Activated B cell treated with CpG ODN at 0.5 μM for 24 hours (primary cell): ENCODE measurements at regions not wholly inside any gene's neighbourhood (a gene's known extent, or its start where the extent isn't known, plus 50 kb on each side); places are given as distances from the start of the nearest gene placed in this dataset.
"Not testable (repeated sequence)": the region's sequence is repeated elsewhere in the genome, so short reads cannot be mapped to it uniquely, and the experiment has no call there.

Experiments used
- ATAC-seq: fragments of 200-7000 bp; cut with Tn5 transposase; one replicate; pipeline ENCODE4 v1.10.0; 2021; ENCODE audit warnings: low read depth, mild to moderate bottlenecking, moderate library complexity
- CTCF ChIA-PET: fragments of 350-600 bp; sonication (Branson Sonifier 250); formaldehyde crosslinking; loops from one replicate; lab custom pipeline; 2021; ENCODE audit warnings: antibody characterized with exemption; lab: Charles Lee
- POLR2A ChIA-PET: fragments of 350-600 bp; sonication (Branson Sonifier 250); formaldehyde crosslinking; loops from one replicate; lab custom pipeline; 2021; ENCODE audit warnings: antibody characterized with exemption; lab: Charles Lee
- DNase-seq: peaks from one replicate; pipeline ENCODE4 v3.0.0; 2022
- H3K27ac Mint-ChIP-seq: one replicate; pipeline ENCODE4 v1.8.0; 2020; ENCODE audit warnings: mixed read lengths
- H3K27me3 Mint-ChIP-seq: one replicate; pipeline ENCODE4 v1.8.0; 2021; ENCODE audit warnings: mixed read lengths
- H3K36me3 Mint-ChIP-seq: one replicate; pipeline ENCODE4 v1.8.0; 2021; ENCODE audit warnings: low read depth, mixed read lengths
- H3K4me1 Mint-ChIP-seq: one replicate; pipeline ENCODE4 v1.8.0; 2021; ENCODE audit warnings: mixed read lengths
- H3K4me3 Mint-ChIP-seq: one replicate; pipeline ENCODE4 v1.8.0; 2020; ENCODE audit warnings: mild to moderate bottlenecking, mixed read lengths
- H3K9me3 Mint-ChIP-seq: one replicate; pipeline ENCODE4 v1.8.0; 2020; ENCODE audit warnings: mixed read lengths
- intact Hi-C: fragments of 100-400 bp; cut with micrococcal nuclease; formaldehyde crosslinking; loops from one replicate; pipeline ENCODE4 v1.15.1; 2024
- TF ChIP-seq, protein P1 (sequence below): fragments of 200-600 bp; IDR thresholded peaks from one replicate; pipeline ENCODE4 v1.8.0; 2022; ENCODE audit warnings: antibody characterized with exemption, mild to moderate bottlenecking

DNA sequence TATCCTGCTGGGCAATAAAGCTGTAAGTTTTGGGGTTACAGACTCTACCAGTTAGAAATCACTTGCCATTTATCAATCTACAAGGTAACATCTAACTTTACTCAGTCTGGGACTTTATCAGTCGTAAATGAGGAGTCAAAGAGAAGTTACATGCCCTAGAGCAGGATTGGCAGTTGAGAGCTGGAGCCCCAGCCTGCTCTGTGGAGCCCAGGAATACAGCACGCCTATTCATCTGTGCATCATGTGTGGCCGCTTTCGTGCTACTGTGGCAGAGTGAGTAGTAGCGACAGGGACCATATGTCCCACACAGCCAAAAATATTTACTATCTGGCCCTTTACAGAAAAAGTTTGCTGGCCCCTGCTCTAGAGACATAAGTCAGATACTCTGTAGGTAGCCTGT, 152.5 kb upstream of the NTRK2 start:
- Mint-ChIP-seq H3K27ac (no peak overlapping the region), H3K4me3 (no peak overlapping the region), H3K9me3 (peaks cover 3% of the 10 kb centered on the region), H3K27me3 (no peaks in the 10 kb centered on the region), H3K4me1 (no peaks in the 10 kb centered on the region), H3K36me3 (no peaks in the 10 kb centered on the region)
- ATAC-seq: no peak
- POLR2A ChIA-PET: no interaction called here
- intact Hi-C loops: no loop called here
- DNase-seq: no peak
- TF ChIP-seq, protein P1, sequence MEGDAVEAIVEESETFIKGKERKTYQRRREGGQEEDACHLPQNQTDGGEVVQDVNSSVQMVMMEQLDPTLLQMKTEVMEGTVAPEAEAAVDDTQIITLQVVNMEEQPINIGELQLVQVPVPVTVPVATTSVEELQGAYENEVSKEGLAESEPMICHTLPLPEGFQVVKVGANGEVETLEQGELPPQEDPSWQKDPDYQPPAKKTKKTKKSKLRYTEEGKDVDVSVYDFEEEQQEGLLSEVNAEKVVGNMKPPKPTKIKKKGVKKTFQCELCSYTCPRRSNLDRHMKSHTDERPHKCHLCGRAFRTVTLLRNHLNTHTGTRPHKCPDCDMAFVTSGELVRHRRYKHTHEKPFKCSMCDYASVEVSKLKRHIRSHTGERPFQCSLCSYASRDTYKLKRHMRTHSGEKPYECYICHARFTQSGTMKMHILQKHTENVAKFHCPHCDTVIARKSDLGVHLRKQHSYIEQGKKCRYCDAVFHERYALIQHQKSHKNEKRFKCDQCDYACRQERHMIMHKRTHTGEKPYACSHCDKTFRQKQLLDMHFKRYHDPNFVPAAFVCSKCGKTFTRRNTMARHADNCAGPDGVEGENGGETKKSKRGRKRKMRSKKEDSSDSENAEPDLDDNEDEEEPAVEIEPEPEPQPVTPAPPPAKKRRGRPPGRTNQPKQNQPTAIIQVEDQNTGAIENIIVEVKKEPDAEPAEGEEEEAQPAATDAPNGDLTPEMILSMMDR: no peak
- CTCF ChIA-PET: no interaction called here

- DNase-seq: no peak
- no peak for ATAC-seq
- Mint-ChIP-seq H3K4me1 (no peaks in the 10 kb centered on the region), H3K9me3 (peaks cover 6% of the 10 kb centered on the region), H3K27ac (no peak overlapping the region), H3K36me3 (no peaks in the 10 kb centered on the region), H3K4me3 (no peak overlapping the region), H3K27me3 (no peaks in the 10 kb centered on the region)
- intact Hi-C loops: no loop called here
- CTCF ChIA-PET: no interaction called here
- POLR2A ChIA-PET: no interaction called here
- TF ChIP-seq, protein P1: no peak
These were observed 150.1 kb upstream of the NTRK2 start for GRCh38 chr9:84519413-84519812.

DNA sequence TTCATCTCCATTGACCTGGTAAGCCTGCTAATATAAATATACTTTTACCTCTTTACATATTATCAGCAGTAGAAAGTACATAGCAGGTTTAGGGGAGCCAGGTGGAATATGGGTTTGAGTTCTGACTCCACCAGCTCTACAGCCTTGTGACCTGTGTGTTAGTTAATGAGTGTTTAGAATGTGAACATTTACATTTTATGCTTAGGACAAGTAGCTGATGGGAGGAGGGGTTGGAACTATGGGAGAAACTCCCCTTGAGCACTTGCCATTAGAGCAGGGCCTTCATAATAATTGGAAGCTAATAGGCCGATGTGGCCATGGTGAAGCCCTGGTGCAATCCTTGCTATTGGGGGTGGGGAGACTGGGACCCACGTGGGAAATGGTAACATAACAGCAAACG, 148.3 kb upstream of the NTRK2 start:
- intact Hi-C loops: no loop called here

DNA sequence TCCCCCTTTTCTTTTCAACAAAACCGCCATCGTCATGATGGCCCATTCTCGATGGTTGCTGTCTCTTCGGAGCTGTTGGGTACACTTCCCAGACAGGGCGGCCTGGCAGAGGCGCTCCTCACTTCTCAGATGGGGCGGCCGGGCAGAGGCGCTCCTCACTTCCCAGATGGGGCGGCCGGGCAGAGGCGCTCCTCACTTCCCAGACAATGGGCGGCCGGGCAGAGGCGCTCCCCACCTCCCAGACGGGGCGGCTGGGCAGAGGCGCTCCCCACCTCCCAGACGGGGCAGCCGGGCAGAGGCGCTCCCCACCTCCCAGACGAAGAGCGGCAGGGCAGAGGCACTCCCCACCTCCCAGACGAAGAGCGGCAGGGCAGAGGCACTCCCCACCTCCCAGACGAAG, 143.3 kb upstream of the NTRK2 start:
- ATAC-seq, DNase-seq, intact Hi-C loops, H3K4me1 Mint-ChIP-seq, H3K36me3 Mint-ChIP-seq, H3K27me3 Mint-ChIP-seq, H3K4me3 Mint-ChIP-seq, H3K27ac Mint-ChIP-seq, POLR2A ChIA-PET, CTCF ChIA-PET: not testable (repeated sequence)
- peaks cover 20% of the 10 kb centered on the region for H3K9me3 Mint-ChIP-seq

More for the DNA sequence above, 148.3 kb upstream of the NTRK2 start:
- DNase-seq (no peak), ATAC-seq (no peak)
- no peaks in the 10 kb centered on the region for H3K36me3 Mint-ChIP-seq
- peaks cover 8% of the 10 kb centered on the region for H3K9me3 Mint-ChIP-seq
- TF ChIP-seq, protein P1: no peak
- ChIA-PET CTCF (no interaction called here), POLR2A (no interaction called here)
- H3K4me3 Mint-ChIP-seq: no peak overlapping the region
- H3K4me1 Mint-ChIP-seq: no peaks in the 10 kb centered on the region
- H3K27ac Mint-ChIP-seq: no peak overlapping the region
- H3K27me3 Mint-ChIP-seq: no peaks in the 10 kb centered on the region

GRCh38 chr9:84527060-84527720, 142.3 kb upstream of the NTRK2 start:
- peaks cover 20% of the 10 kb centered on the region for H3K9me3 Mint-ChIP-seq
- H3K27me3 Mint-ChIP-seq, ATAC-seq, H3K27ac Mint-ChIP-seq, H3K4me3 Mint-ChIP-seq, intact Hi-C loops, CTCF ChIA-PET, H3K36me3 Mint-ChIP-seq, DNase-seq, POLR2A ChIA-PET, H3K4me1 Mint-ChIP-seq: not testable (repeated sequence)

DNA sequence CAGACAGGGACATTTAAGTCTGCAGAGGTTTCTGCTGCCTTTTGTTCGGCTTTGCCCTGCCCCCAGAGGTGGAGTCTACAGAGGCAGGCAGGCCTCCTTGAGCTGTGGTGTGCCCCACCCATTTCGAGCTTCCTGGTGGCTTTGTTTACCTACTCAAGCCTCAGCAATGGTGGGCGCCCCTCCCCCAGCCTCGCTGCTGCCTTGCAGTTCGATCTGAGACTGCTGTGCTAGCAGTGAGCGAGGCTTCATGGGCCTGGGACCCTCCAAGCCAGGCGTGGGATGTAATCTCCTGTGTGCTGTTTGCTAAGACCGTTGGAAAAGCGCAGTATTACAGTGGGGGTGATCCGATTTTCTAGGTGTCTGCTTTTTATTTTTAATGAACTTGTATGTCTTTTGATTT, 133.6 kb upstream of the NTRK2 start:
- H3K4me1 Mint-ChIP-seq, POLR2A ChIA-PET, H3K36me3 Mint-ChIP-seq, intact Hi-C loops, H3K4me3 Mint-ChIP-seq, DNase-seq, ATAC-seq, H3K27me3 Mint-ChIP-seq, CTCF ChIA-PET, H3K27ac Mint-ChIP-seq: not testable (repeated sequence)
- peaks cover 12% of the 10 kb centered on the region for H3K9me3 Mint-ChIP-seq

DNA sequence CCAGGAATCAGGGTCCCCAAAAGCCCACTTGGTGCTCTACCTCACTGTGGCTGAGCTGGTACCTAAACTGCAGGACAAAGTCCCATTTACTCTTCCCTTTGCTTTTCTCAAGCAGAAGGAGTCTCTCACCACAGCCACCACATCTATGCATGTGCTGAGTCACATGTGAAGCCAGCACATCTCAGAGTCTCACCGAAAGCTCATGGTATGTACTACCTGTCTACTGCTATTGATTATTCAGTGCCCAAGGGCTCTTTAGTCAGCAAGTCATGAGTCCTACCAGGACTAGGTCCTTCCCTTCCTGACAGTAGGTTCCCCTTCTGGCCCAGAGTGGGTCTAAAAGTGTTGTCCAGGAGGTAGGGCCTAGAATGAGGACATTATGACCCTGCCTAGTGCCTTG, 130.7 kb upstream of the NTRK2 start:
- Mint-ChIP-seq H3K4me3 (no peak overlapping the region), H3K27ac (no peak overlapping the region), H3K9me3 (peaks cover 10% of the 10 kb centered on the region), H3K4me1 (no peaks in the 10 kb centered on the region), H3K27me3 (no peaks in the 10 kb centered on the region), H3K36me3 (no peaks in the 10 kb centered on the region)
- POLR2A ChIA-PET: no interaction called here
- TF ChIP-seq, protein P1: no peak
- no peak for DNase-seq
- intact Hi-C loops: no loop called here
- no peak for ATAC-seq
- CTCF ChIA-PET: no interaction called here
